ENCODE measurements at regions not wholly inside any gene's neighbourhood (a gene's known extent, or its start where the extent isn't known, plus 50 kb on each side); places are given as distances from the start of the nearest gene placed in this dataset.

GRCh38 chr1:59180735-59181134 is 116.2 kb upstream of the FGGY start:
- no peak for TF ChIP-seq CTCF (IDR thresholded peaks at IDR 0.05)
- TF ChIP-seq POLR2A (IDR thresholded peaks at IDR 0.05): no peak

All from uterus (tissue), 2 donors.